HS-27A (cell line): ENCODE measurements at regions not wholly inside any gene's neighbourhood (a gene's known extent, or its start where the extent isn't known, plus 50 kb on each side); places are given as distances from the start of the nearest gene placed in this dataset.
"Not testable (repeated sequence)": the region's sequence is repeated elsewhere in the genome, so short reads cannot be mapped to it uniquely, and the experiment has no call there.

Experiments used
- DNase-seq: peaks from one replicate; pipeline ENCODE4 v3.0.0-alpha.2; 2012; ENCODE audit warnings: low read depth, missing footprints

- DNase-seq: no peak
These were observed 134.1 kb downstream of the RHOU start for GRCh38 chr1:228869312-228869824.

DNA sequence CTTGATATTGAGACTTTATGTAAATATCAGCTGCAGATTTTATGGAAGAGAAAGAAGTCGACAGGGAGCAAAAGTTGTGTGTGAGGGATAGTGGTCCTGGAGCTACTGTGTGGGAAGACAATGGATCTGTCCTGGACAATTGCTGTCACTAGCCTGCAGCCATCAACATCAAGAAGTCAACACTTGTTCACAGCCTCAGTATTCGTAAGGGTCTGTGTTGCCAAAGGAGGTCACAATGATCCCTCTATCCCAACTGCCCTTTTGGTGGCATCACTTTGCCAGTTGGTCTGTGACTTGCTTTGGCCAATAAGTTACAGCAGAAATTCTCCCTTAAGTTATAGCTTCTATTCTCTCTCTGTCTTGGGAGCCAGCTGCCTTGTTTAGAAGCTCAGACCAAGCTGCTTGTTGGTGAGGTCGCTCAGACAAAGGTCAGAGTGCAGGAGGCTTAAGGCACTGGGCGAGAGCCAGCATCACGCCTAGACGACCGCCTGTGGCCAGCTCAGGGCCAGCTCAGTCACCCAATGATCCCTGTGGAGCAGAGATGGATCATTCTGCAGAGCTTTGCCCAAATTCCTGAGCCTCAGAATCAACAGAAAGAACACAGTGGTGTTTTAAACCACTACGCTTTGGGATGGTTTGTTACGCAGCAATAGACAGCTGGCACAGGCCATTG is 134.9 kb downstream of the RHOU start:
- no peak for DNase-seq

GRCh38 chr1:228871314-228872061 is 136.2 kb downstream of the RHOU start:
- no peak for DNase-seq

DNA sequence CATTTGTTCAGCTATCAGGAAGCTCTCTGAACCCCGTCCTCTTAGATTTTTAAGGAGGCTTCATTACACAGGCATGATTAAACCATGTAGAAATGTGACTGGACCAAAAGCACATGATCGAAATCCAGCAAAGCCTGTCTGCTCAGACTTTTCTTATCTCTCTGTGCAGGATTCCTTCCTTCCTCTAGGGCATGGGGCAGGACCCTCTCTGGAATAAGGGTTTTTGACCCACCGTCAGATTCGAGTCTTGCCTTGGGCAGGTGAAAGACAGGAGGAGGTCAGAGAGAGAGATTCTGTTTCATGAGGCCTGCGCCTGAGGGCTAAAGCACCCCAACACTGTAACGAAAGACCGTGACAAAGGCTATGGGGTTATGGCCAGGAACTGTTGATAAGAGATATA is 136.8 kb downstream of the RHOU start:
- DNase-seq: no peak

GRCh38 chr1:228873709-228874108 is 138.4 kb downstream of the RHOU start:
- no peak for DNase-seq

GRCh38 chr1:228875741-228876140 is 140.5 kb downstream of the RHOU start:
- no peak for DNase-seq

DNA sequence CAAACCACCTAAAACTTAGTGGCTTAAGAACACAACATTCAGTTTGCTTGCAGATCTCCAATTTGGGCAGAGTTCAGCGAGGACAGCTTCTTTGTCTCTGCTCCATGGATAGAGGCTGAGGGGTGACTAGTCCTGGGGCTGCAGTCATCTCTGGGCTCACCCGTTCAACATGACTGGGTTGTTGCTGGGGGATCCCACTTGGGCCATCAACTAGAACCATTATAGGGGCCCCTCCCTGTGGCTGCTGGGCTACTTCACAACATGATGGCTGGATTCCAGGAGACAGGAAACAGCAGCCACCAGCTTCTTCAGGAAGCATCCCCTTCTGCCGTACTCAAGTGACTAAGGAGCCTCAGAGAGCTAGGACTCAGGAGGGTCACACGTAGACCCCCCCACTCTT is 140.9 kb downstream of the RHOU start:
- DNase-seq: no peak

GRCh38 chr1:228879164-228879563 is 143.9 kb downstream of the RHOU start:
- no peak for DNase-seq

- no peak for DNase-seq
These were observed 146.9 kb downstream of the RHOU start for GRCh38 chr1:228882041-228882770.

DNA sequence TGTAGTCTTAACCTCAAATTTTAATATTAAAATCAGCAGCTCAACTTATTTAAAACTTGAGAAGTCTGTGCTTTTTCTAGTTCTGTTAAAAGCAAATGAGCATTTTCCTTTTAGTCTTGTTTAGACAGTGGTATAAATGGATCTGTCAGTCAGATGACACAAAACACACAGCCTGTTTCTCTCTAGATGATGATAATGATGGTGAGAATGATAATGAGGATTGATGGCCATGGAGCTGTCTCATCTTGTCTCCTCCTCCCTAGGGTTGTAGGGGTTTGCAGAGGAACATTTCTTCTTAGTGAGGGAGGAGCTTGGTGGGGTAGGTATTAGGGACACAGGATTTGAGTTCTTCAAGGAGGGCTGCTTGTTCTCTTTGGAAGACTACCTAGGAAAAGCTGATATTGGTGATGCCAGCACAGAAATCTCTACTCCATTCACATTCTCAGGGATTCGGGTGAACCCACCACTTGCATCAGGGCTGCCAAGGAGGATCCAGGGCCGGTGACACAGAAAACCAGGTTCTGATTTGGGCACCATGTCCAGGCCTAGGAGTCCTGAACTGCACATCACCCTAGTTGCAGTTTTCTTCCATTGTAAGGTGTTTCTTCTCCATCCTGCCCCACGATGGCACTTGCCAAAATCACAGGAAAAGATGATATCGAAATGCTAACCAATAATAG is 147.6 kb downstream of the RHOU start:
- no peak for DNase-seq

- no peak for DNase-seq
These were observed 148.3 kb downstream of the RHOU start for GRCh38 chr1:228883535-228883934.

DNA sequence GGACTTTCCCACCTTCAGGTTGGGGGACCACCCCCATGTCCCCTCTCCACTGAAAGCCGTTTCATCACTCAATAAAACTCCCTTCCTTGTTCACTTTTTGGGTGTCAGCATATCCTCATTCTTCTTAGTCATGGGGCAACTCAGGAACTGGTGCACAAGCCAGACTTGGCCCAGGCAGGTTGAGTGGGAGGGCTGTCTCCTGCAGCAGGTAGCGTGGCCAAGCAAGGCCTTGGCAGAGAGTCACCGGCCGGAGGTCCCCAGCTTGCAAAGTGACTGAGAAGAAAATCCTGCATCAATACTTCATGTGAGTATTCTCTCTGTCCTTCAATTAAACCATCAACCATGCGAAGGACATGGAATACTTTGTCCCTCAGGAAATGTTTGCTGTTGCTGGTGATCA is 148.9 kb downstream of the RHOU start:
- DNase-seq: no peak

DNA sequence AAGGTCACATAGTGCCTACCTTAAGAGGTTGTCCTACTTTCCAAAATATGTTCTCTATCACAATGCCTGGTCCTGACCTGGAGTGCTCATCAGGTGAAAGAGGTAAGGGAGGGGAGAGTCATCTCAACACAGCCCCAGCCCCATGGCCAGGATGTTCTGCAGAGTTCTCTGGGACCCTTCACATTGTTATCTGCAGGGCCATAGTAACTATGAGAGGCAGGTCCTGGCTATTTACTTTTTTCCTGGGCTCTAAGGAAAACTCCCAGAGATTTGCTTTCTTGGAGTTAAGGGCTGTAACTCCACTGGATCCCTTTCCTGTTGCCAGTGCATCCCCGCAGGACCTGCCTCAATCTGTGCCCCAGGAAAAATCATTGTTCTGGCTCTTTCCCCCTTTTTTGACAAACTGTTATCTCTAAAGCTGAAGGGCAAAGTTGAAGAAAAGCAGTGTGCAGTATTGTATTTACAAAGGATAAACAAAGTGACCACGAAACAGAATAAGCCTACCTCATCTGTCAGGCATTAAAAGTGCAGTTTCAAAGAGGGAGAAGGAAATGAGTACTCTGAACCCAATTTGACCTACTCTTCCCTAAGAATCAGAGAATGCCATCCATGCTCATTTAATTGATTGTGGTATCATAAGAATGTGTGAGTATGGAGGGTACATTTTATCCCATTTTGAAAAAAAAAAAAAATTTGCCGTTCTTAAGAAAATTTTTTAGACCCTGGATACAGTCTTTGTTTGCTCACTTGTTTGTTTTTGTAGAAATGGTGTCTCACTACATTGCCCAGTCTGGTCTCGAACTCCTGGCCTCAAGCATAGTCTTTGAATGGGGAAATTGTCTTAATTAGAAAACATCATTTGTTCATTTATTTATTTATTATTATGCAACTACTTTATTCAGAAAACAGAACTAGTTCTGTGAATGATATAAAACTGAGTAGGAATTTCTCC is 149.6 kb downstream of the RHOU start:
- DNase-seq: no peak

DNA sequence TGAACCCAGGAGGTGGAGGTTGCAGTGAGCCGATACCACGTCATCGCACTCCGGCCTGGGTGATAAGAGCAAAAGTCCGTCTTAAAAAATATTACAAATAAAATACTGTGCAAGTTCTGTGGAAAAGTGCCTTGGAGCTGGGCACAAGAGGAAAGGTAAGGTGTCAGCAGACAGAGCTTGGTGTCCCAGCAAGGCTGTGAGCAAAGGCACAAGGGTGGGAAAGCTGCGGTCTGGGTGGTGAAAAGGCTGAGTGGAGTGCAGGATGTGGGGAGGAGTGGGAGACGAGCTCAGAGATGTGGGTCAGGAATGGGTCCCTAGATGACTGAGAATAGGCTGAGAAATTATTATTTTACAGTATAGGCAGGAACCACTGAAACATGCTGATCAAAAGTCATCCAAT is 150.6 kb downstream of the RHOU start:
- no peak for DNase-seq

DNA sequence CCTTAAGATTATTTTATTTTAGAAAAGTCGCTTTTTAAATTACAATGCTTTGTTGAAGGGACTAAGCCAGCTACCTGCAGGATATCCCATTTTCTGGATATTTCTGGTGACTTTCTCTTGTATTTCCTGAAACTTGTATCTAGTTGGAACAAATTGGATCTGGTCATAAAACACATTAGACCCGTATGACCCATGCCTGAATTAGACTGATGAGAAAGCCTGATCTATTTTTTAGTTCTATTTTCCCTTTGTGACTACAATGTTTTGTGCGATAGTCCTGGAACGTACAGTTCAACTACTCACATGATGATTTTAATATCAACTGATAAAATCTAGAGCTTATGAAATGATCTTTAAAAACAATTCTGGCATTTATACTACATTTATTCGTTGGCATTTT is 151.8 kb downstream of the RHOU start:
- DNase-seq: no peak

- DNase-seq: no peak
These were observed 152.7 kb downstream of the RHOU start for GRCh38 chr1:228887960-228888359.

DNA sequence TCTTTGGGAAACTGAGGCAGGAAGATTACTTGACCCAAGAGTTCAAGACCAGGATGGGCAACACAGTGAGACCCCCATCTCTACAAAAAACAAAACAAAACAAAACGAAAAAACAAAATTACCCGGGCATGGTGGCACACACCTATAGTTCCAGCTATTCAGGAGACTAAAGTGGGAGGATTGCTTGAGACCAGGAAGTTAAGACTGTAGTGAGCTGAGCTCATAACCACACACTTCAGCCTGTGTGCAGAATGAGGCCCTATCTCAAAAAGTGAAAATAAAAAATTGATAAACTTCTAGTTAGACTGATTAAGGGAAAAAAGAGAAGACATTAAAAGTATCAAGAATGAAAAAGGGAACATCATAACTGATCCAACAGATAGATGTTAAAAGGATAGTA is 154.0 kb downstream of the RHOU start:
- DNase-seq: no peak

GRCh38 chr1:228891272-228892034 is 156.2 kb downstream of the RHOU start:
- DNase-seq: no peak

DNA sequence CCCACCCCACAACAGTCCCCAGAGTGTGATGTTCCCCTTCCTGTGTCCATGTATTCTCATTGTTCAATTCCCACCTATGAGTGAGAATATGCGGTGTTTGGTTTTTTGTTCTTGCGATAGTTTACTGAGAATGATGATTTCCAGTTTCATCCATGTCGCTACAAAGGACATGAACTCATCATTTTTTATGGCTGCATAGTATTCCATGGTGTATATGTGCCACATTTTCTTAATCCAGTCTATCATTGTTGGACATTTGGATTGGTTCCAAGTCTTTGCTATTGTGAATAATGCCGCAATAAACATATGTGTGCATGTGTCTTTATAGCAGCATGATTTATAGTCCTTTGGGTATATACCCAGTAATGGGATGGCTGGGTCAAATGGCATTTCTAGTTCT is 156.9 kb downstream of the RHOU start:
- DNase-seq: not testable (repeated sequence)

DNA sequence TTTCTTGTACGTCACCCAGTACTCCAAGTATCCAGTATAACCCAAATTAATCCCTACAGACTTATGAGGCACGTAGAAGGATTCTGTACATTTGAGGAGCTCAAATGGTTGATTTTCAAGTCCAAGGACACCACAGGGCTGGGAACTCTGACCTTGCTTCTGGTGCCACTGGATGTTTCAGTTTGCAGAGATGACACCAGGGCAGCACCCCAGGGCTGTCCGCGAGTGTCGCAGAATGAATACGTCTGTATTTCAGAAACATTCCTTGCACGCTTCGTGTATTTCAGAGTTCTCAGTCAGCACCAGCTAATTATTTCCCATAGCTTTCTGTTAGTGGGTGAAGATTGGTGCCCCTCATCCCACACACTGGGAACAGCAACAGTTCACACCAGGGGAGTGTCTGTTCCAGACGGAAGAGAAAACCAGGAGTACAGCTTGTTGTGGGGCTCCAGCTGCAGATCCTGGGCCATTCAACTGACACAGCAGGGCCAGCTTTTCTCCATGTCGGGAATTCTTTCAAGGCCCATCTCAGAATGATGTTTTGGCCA is 159.2 kb downstream of the RHOU start:
- no peak for DNase-seq
